ENCODE measurements at regions not wholly inside any gene's neighbourhood (a gene's known extent, or its start where the extent isn't known, plus 50 kb on each side); places are given as distances from the start of the nearest gene placed in this dataset.

DNA sequence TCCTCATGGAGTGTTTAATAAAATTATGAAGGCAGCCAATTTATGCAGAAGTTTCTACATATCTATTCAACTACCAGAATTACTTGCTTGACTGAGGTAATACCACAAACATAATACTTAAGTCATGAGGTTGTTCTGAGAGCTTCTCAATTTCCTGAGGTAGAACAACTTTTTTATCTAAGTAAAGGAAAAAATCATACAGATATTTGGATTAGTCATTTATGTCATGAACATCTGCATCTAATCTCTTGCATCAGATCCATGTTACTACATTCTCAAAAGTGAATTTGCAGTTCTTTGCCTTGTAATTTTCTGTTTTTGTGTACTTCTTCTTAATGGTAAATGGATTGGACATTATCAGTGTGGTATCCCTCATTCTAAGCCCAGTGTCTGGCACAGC is 60.4 kb upstream of the RGMB start:
- Histone ChIP-seq H3K4me2 (no peak overlapping the region), H3K27ac (no peak overlapping the region), H3K4me3 (no peak overlapping the region), H3K79me2 (no peaks in the 10 kb centered on the region), H3K9me2 (replicated peaks; ENCODE audit: insufficient read depth) (no peaks in the 10 kb centered on the region), H4K20me1 (ENCODE audit: insufficient read depth, poor library complexity, severe bottlenecking) (no peaks in the 10 kb centered on the region), H3K27me3 (no peaks in the 10 kb centered on the region), H2AFZ (no peak overlapping the region), H3K9me3 (ENCODE audit: low read depth) (no peaks in the 10 kb centered on the region), H3K36me3 (replicated peaks; ENCODE audit: insufficient read depth, low read depth) (no peaks in the 10 kb centered on the region), H3K4me1 (ENCODE audit: insufficient read depth) (no peaks in the 10 kb centered on the region)
- TF ChIP-seq EZH2 (IDR thresholded peaks at IDR 0.05; ENCODE audit: borderline replicate concordance) (no peak), EZH2phosphoT487 (IDR thresholded peaks at IDR 0.05; ENCODE audit: low read depth, severe bottlenecking, unreplicated experiment) (no peak)
- TF ChIP-seq, protein P1, sequence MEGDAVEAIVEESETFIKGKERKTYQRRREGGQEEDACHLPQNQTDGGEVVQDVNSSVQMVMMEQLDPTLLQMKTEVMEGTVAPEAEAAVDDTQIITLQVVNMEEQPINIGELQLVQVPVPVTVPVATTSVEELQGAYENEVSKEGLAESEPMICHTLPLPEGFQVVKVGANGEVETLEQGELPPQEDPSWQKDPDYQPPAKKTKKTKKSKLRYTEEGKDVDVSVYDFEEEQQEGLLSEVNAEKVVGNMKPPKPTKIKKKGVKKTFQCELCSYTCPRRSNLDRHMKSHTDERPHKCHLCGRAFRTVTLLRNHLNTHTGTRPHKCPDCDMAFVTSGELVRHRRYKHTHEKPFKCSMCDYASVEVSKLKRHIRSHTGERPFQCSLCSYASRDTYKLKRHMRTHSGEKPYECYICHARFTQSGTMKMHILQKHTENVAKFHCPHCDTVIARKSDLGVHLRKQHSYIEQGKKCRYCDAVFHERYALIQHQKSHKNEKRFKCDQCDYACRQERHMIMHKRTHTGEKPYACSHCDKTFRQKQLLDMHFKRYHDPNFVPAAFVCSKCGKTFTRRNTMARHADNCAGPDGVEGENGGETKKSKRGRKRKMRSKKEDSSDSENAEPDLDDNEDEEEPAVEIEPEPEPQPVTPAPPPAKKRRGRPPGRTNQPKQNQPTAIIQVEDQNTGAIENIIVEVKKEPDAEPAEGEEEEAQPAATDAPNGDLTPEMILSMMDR (IDR thresholded peaks at IDR 0.05; ENCODE audit: poor library complexity), result no peak
- no peak for DNase-seq (ENCODE audit: low spot score)

DNA sequence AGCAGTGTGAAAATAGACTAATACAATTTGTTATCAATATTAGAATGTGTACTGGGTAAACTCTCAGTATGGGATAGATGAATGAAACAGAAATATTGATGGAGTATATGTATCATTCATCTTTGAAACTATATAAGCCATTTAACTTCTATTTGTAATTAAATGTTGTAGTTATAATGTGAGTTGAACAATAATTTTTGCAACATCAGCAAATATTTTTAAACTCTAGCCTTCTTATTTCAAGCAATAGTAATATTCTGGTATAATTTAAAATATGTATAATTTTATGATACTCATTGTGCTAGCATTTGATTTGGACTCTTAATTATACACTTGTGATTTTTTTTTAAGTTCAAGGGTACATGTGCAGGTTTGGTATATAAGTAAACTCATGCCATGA is 59.6 kb upstream of the RGMB start:
- Histone ChIP-seq H3K9me2 (replicated peaks; ENCODE audit: insufficient read depth) (no peaks in the 10 kb centered on the region), H3K36me3 (replicated peaks; ENCODE audit: insufficient read depth, low read depth) (no peaks in the 10 kb centered on the region)
- TF ChIP-seq EZH2 (IDR thresholded peaks at IDR 0.05; ENCODE audit: borderline replicate concordance) (no peak), EZH2phosphoT487 (IDR thresholded peaks at IDR 0.05; ENCODE audit: low read depth, severe bottlenecking, unreplicated experiment) (no peak)
- TF ChIP-seq, protein P1 (IDR thresholded peaks at IDR 0.05; ENCODE audit: poor library complexity), result no peak

DNA sequence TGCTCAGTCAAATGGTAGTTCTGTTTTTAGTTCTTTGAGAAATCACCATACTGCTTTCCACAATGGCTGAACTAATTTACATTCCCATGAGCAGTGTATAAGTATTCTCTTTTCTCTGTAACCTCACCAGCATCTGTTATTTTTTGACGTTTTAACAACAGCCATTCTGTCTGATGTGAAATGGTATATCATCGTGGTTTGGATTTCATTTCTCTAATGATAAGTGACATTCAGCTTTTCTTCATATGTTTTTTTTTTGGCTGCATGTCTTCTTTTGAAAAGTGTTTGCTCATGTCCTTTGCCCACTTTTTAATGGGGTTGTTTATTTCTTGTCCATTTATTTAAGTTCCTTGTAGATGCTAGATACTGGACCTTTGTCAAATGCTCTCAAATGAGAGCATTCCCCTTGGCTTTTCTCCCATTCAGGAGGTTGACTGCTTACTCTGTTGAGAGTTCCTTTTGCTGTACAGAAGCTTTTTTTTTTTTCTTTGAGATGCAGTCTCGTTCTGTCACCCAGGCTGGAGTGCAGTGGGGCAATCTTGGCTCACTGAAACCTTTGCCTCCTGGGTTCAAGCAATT is 58.7 kb upstream of the RGMB start:
- WGBS (ENCODE audit: low lambda C conversion rate, missing lambda C conversion rate), result 78% methylated on average over 3 of the region's 3 CpGs
- Histone ChIP-seq H3K27ac (no peak overlapping the region), H3K27me3 (no peaks in the 10 kb centered on the region), H3K9me3 (ENCODE audit: low read depth) (no peaks in the 10 kb centered on the region), H3K4me1 (ENCODE audit: insufficient read depth) (no peaks in the 10 kb centered on the region), H2AFZ (no peak overlapping the region), H4K20me1 (ENCODE audit: insufficient read depth, poor library complexity, severe bottlenecking) (no peaks in the 10 kb centered on the region), H3K36me3 (replicated peaks; ENCODE audit: insufficient read depth, low read depth) (no peaks in the 10 kb centered on the region), H3K4me3 (no peak overlapping the region), H3K4me2 (no peak overlapping the region), H3K79me2 (no peaks in the 10 kb centered on the region), H3K9me2 (replicated peaks; ENCODE audit: insufficient read depth) (no peaks in the 10 kb centered on the region)
- DNase-seq (ENCODE audit: low spot score), result no peak
- TF ChIP-seq EZH2 (IDR thresholded peaks at IDR 0.05; ENCODE audit: borderline replicate concordance) (no peak), EZH2phosphoT487 (IDR thresholded peaks at IDR 0.05; ENCODE audit: low read depth, severe bottlenecking, unreplicated experiment) (no peak)
- TF ChIP-seq, protein P1 (IDR thresholded peaks at IDR 0.05; ENCODE audit: poor library complexity), result no peak

More for the DNA sequence above, 59.6 kb upstream of the RGMB start:
- no peaks in the 10 kb centered on the region for H4K20me1 ChIP-seq (ENCODE audit: insufficient read depth, poor library complexity, severe bottlenecking)
- no peaks in the 10 kb centered on the region for H3K4me1 ChIP-seq (ENCODE audit: insufficient read depth)
- no peaks in the 10 kb centered on the region for H3K27me3 ChIP-seq
- H3K4me3 ChIP-seq, result no peak overlapping the region
- H3K79me2 ChIP-seq, result no peaks in the 10 kb centered on the region
- DNase-seq (ENCODE audit: low spot score), result no peak
- no peak overlapping the region for H3K27ac ChIP-seq
- no peak overlapping the region for H2AFZ ChIP-seq
- H3K4me2 ChIP-seq, result no peak overlapping the region
- no peaks in the 10 kb centered on the region for H3K9me3 ChIP-seq (ENCODE audit: low read depth)
